HFFc6 (cell line): ENCODE measurements at regions not wholly inside any gene's neighbourhood (a gene's known extent, or its start where the extent isn't known, plus 50 kb on each side); places are given as distances from the start of the nearest gene placed in this dataset.

Experiments used
- DNase-seq: peaks from one replicate; pipeline ENCODE4 v3.0.0-alpha.2; 2018
- H3K27ac Mint-ChIP-seq: 2 replicates; pipeline ENCODE4 v1.8.0; 2020; ENCODE audit warnings: mild to moderate bottlenecking, mixed read lengths
- H3K27me3 Mint-ChIP-seq: 2 replicates; pipeline ENCODE4 v1.8.0; 2021; ENCODE audit warnings: mild to moderate bottlenecking, moderate library complexity, mixed read lengths; ENCODE audit not compliant: insufficient read depth
- H3K36me3 Mint-ChIP-seq: 2 replicates; pipeline ENCODE4 v1.8.0; 2021; ENCODE audit warnings: low read depth, mixed read lengths
- H3K4me1 Mint-ChIP-seq: 2 replicates; pipeline ENCODE4 v1.8.0; 2020; ENCODE audit warnings: low read depth, mixed read lengths
- H3K4me3 Mint-ChIP-seq: 2 replicates; pipeline ENCODE4 v1.8.0; 2020; ENCODE audit warnings: mild to moderate bottlenecking, moderate library complexity, mixed read lengths
- H3K9me3 Mint-ChIP-seq: 2 replicates; pipeline ENCODE4 v1.8.0; 2020; ENCODE audit warnings: mild to moderate bottlenecking, mixed read lengths
- TF ChIP-seq, protein P1 (sequence below): fragments of 200-600 bp; sonication (generic); IDR thresholded peaks from 2 replicates; pipeline ENCODE4 v1.5.0; 2021; ENCODE audit warnings: antibody characterized with exemption, mild to moderate bottlenecking

DNA sequence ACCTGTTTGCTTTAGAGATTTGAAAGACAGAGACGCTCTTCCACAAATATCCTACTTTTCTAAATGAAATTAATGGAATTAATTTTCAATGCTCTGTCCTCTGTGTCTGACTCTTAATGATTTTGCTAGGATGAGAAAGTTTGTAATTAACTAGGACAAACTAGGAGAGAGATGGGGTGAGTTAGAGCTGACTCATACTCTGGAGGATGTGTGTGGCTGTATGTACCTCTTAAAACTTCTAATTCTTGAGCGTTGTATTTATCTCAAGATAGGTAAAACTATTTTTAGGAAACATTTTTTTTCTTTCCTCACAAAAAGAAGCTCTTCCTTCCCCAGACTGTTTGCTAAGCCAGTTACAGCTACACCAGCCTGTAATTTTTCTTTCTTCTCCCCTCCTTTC is 178.8 kb upstream of the ANKRD30A start:
- peaks cover 4% of the 10 kb centered on the region; the same call in 1 of the 2 replicates for H3K36me3 Mint-ChIP-seq
- H3K27me3 Mint-ChIP-seq: no peaks in the 10 kb centered on the region; the same call in 1 of the 2 replicates
- TF ChIP-seq, protein P1, sequence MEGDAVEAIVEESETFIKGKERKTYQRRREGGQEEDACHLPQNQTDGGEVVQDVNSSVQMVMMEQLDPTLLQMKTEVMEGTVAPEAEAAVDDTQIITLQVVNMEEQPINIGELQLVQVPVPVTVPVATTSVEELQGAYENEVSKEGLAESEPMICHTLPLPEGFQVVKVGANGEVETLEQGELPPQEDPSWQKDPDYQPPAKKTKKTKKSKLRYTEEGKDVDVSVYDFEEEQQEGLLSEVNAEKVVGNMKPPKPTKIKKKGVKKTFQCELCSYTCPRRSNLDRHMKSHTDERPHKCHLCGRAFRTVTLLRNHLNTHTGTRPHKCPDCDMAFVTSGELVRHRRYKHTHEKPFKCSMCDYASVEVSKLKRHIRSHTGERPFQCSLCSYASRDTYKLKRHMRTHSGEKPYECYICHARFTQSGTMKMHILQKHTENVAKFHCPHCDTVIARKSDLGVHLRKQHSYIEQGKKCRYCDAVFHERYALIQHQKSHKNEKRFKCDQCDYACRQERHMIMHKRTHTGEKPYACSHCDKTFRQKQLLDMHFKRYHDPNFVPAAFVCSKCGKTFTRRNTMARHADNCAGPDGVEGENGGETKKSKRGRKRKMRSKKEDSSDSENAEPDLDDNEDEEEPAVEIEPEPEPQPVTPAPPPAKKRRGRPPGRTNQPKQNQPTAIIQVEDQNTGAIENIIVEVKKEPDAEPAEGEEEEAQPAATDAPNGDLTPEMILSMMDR: no peak
- DNase-seq: no peak
- H3K4me1 Mint-ChIP-seq: no peaks in the 10 kb centered on the region
- H3K27ac Mint-ChIP-seq: no peak overlapping the region
- no peak overlapping the region for H3K4me3 Mint-ChIP-seq
- peaks cover 42% of the 10 kb centered on the region for H3K9me3 Mint-ChIP-seq

DNA sequence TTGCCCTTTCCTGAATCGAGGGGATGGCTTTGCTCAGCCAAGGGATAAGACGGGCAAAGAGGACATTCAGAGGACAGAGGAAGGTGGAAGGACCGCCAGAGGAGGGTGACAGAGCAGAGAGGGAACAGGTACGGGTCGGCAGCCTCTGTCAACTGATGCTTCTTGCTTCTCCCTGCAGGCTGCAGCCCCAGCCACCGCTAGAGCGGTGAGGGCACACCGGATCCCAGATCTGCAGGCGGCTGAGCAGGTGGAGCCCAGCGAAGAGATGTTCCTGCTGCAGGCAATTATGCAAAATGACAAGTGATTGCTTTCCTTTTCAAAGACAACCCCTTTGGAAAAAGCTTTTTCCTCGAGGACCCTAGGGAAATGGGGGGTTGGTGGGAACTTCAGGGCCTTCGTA is 181.9 kb upstream of the ANKRD30A start:
- Mint-ChIP-seq H3K27me3 (no peaks in the 10 kb centered on the region; the same call in 1 of the 2 replicates), H3K27ac (no peak overlapping the region), H3K9me3 (peaks cover 38% of the 10 kb centered on the region), H3K4me3 (no peak overlapping the region), H3K4me1 (no peaks in the 10 kb centered on the region), H3K36me3 (peaks cover 4% of the 10 kb centered on the region; the same call in 1 of the 2 replicates)
- DNase-seq: no peak
- TF ChIP-seq, protein P1: no peak

DNA sequence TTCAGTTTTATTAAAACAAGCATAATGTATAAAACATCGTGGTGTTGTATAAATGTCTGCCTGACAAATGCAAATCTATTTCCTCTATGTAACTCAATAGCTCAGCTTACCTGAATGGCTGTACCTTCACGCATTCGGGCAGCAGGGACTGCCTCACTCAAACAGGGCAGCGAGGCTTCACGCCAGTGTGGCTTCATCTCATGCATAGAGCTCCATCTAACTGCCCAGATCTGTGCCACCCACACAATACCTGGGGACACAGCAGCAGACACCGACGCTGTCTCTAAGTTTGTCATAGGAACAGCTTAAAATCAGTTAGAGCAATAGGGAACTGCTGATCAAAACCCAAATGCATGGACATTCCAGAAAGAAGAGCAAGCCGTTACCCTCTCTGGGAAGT is 182.8 kb upstream of the ANKRD30A start:
- Mint-ChIP-seq H3K27me3 (no peaks in the 10 kb centered on the region; the same call in 1 of the 2 replicates), H3K9me3 (peaks cover 35% of the 10 kb centered on the region), H3K4me1 (no peaks in the 10 kb centered on the region), H3K4me3 (no peak overlapping the region), H3K27ac (no peak overlapping the region), H3K36me3 (peaks cover 4% of the 10 kb centered on the region; the same call in 1 of the 2 replicates)
- TF ChIP-seq, protein P1: no peak
- DNase-seq: no peak

DNA sequence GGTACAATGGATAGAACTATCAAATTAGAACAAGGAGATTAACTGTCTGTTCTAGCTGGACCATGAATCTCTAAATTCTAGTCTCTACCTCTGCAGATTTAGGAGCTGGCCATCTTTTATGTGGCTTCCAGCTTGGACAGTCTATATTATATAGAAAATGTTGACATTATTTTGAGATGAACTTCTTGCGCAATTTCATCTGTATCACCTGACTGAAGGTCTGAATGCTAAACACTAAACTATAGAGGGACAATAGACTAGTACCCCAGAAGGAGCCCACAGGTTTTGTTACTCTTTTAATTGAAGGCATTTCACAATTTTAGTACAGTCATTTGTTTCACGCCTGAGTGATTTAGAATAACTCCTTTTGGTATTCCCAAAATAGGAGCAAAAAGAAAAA is 222.4 kb upstream of the ANKRD30A start:
- H3K36me3 Mint-ChIP-seq: no peaks in the 10 kb centered on the region; the same call in 1 of the 2 replicates
- H3K4me3 Mint-ChIP-seq: no peak overlapping the region
- TF ChIP-seq, protein P1: no peak
- DNase-seq: no peak
- H3K9me3 Mint-ChIP-seq: peaks cover 26% of the 10 kb centered on the region
- no peak overlapping the region for H3K27ac Mint-ChIP-seq
- H3K27me3 Mint-ChIP-seq: no peaks in the 10 kb centered on the region
- no peaks in the 10 kb centered on the region for H3K4me1 Mint-ChIP-seq

DNA sequence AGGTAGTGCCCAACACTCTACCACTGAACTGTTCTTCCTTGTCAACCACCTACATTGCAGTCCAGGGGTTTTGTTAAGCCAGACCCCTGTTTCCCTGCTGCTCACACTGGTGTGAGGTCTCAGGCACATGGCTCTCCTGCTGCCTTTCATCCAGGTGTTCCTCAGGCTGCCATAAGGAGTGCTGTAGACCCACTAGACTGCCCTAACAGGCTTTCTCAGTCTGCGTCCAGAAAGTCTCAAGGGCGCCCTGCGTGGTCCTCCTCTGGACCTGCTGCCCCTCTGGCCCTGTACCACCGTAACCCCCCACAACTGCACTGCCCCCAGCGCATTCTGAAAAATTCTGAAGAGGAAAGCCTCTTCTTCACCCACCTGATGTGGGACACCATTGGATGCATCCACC is 225.7 kb upstream of the ANKRD30A start:
- DNase-seq: no peak
- Mint-ChIP-seq H3K36me3 (no peaks in the 10 kb centered on the region; the same call in 1 of the 2 replicates), H3K4me3 (no peak overlapping the region), H3K27ac (no peak overlapping the region), H3K4me1 (no peaks in the 10 kb centered on the region), H3K27me3 (no peaks in the 10 kb centered on the region; the same call in 1 of the 2 replicates), H3K9me3 (peaks cover 41% of the 10 kb centered on the region)
- TF ChIP-seq, protein P1: no peak
